Stomach (tissue), 4 donors: ENCODE measurements at regions not wholly inside any gene's neighbourhood (a gene's known extent, or its start where the extent isn't known, plus 50 kb on each side); places are given as distances from the start of the nearest gene placed in this dataset.

ENCODE experiments used
- CTCF ChIP-seq, 7 experiments: fragments of 450-650 bp in 4 of 7; fragments of 200-600 bp in 3 of 7; sonication (generic) in 3 of 7; IDR thresholded peaks; one replicate each; pipeline ENCODE4 v1.5.1; 2016 to 2019; ENCODE audit warnings: antibody characterized with exemption in 7 of 7, control low read depth in 2 of 7, mild to moderate bottlenecking in 1 of 7
- EP300 ChIP-seq: sonication (generic); formaldehyde crosslinking; IDR thresholded peaks from one replicate; pipeline ENCODE4 v1.6.1; 2017; ENCODE audit warnings: antibody characterized with exemption
- POLR2A ChIP-seq, 4 donors: fragments of 450-650 bp; IDR thresholded peaks; one replicate each; pipeline ENCODE4 v1.6.1; 2016; ENCODE audit warnings: antibody characterized with exemption in 4 of 4, control low read depth in 2 of 4, mild to moderate bottlenecking in 1 of 4, moderate library complexity in 1 of 4

GRCh38 chr7:138185132-138185908, 109.1 kb downstream of the AKR1D1 start:
- TF ChIP-seq CTCF (IDR thresholded peaks at IDR 0.05), result no peak
- TF ChIP-seq POLR2A (IDR thresholded peaks at IDR 0.05), result no peak
- TF ChIP-seq EP300, result no peak
